ENCODE measurements at regions not wholly inside any gene's neighbourhood (a gene's known extent, or its start where the extent isn't known, plus 50 kb on each side); places are given as distances from the start of the nearest gene placed in this dataset.

DNA sequence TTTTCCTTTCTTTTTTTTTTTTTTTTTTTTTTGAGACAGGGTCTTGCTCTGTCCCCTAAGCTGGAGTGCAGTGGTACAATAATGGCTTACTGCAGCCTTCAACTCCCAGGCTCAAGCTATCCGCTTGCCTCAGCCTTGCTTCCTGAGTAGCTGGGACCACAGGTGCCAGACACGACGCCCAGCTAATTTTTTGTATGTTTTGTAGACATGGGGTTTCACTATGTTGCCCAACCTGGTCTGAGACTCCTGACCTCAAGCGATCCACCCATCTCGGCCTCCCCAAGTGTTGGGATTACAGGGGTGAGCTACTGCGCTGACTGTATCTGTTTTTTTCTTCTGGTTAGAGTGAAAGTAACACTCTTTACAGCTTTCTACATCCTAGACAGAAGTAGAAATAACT is 167.9 kb upstream of the FOXN2 start:
- DNase-seq (ENCODE audit: low read depth in 1 of 2, low spot score in 2 of 2), result no peak
- no peaks in the 10 kb centered on the region; the same call in 1 of the 2 replicates for H3K27me3 ChIP-seq (replicated peaks)
- no peak overlapping the region for H3K4me3 ChIP-seq
- no peak overlapping the region for H3K27ac ChIP-seq
- no peaks in the 10 kb centered on the region for H3K9me3 ChIP-seq (replicated peaks)
- H3K4me1 ChIP-seq (replicated peaks), result no peaks in the 10 kb centered on the region
- H3K36me3 ChIP-seq, result no peaks in the 10 kb centered on the region

DNA sequence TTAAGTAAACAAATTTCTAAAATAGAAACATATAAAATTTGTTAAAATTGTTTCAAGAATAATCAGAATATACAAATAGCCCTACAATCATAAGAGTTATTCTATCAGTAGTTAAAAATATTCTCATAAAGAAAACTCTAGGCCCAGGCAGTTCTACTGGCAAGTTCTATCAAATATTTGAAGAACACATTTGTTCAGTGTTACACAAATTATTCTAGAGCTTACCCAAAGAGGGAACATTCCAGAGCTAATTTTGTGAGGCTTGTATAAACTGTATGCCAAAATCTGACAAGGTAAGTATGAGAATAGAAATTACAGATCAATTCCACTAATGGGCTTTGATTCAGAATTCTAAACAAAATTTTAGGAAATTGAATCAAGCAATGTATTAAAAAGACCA is 166.8 kb upstream of the FOXN2 start:
- Histone ChIP-seq H3K36me3 (no peaks in the 10 kb centered on the region), H3K27ac (no peak overlapping the region), H3K4me3 (no peak overlapping the region), H3K27me3 (replicated peaks) (no peaks in the 10 kb centered on the region; the same call in 1 of the 2 replicates), H3K4me1 (replicated peaks) (no peaks in the 10 kb centered on the region), H3K9me3 (replicated peaks) (no peaks in the 10 kb centered on the region)
- DNase-seq (ENCODE audit: low read depth in 1 of 2, low spot score in 2 of 2), result no peak

GRCh38 chr2:48148841-48149430 is 165.5 kb upstream of the FOXN2 start:
- H3K27ac ChIP-seq, result no peak overlapping the region
- H3K36me3 ChIP-seq, result no peaks in the 10 kb centered on the region
- H3K9me3 ChIP-seq (replicated peaks), result no peaks in the 10 kb centered on the region
- no peak overlapping the region for H3K4me3 ChIP-seq
- H3K27me3 ChIP-seq (replicated peaks), result no peaks in the 10 kb centered on the region; the same call in 1 of the 2 replicates
- no peak for DNase-seq (ENCODE audit: low read depth in 1 of 2, low spot score in 2 of 2)
- H3K4me1 ChIP-seq (replicated peaks), result no peaks in the 10 kb centered on the region

DNA sequence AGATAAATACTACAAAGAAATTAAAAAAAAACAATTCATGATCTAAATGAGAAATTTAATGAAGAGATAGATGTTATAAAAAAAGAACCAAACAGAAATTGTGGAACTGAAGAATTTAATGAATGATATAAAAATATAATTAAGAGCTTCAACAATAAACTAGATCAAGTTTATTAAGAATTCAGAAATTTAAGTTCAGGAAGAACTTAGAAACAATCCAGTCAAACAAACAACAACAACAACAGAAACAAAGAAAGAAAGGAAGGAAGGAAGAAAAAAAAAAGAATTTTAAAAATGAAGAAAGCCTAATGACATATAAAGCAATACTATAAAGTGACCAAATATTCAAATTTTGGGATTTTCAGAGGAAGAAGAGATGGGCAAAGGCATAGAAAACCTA is 157.3 kb upstream of the FOXN2 start:
- no peak overlapping the region for H3K4me3 ChIP-seq
- H3K36me3 ChIP-seq, result no peaks in the 10 kb centered on the region
- no peaks in the 10 kb centered on the region for H3K4me1 ChIP-seq (replicated peaks)
- H3K27ac ChIP-seq, result no peak overlapping the region
- H3K27me3 ChIP-seq (replicated peaks), result no peaks in the 10 kb centered on the region
- no peaks in the 10 kb centered on the region for H3K9me3 ChIP-seq (replicated peaks)
- DNase-seq (ENCODE audit: low read depth in 1 of 2, low spot score in 2 of 2), result no peak

DNA sequence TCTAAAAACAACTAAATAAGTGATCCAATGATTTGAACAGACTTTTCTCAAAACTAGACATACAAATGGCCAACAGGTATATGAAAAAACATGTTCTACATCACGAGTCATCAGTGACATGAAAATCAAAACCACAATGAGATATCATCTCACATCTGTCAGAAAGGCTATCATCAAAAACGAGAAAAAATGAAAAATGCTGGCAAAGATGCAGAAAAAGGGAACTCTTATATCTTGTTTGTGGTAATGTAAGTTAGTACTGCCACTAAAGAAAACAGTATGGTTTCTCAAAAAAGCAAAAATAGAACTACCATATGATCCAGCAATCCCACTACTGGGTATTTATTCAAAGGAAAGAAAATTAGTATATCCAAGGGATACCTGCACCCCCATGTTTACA is 152.9 kb upstream of the FOXN2 start:
- no peaks in the 10 kb centered on the region for H3K4me1 ChIP-seq (replicated peaks)
- DNase-seq (ENCODE audit: low read depth in 1 of 2, low spot score in 2 of 2), result no peak
- no peak overlapping the region for H3K27ac ChIP-seq
- no peaks in the 10 kb centered on the region for H3K27me3 ChIP-seq (replicated peaks)
- no peaks in the 10 kb centered on the region for H3K36me3 ChIP-seq
- H3K4me3 ChIP-seq, result no peak overlapping the region
- H3K9me3 ChIP-seq (replicated peaks), result no peaks in the 10 kb centered on the region

DNA sequence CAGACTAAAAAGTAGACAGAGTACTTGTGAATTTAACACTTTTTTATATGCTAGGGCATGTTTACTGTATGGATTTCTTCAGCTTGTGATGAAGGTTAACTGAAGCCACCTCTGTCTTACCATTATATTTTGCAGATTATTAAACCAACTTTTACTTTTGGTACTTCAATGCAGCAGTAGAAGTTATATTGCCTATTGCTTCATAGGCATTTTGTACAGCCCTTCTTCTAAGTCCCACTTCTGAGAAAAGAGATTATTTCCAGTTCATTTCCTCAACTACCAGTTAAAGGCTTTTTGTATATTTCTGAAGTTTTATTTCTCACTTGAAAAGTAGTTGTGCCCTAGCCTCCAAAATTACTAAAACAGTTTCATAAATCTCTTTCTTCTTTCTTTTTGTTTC is 151.7 kb upstream of the FOXN2 start:
- H3K27me3 ChIP-seq (replicated peaks), result no peaks in the 10 kb centered on the region
- H3K4me1 ChIP-seq (replicated peaks), result no peaks in the 10 kb centered on the region
- H3K27ac ChIP-seq, result no peak overlapping the region
- DNase-seq (ENCODE audit: low read depth in 1 of 2, low spot score in 2 of 2), result no peak
- H3K36me3 ChIP-seq, result no peaks in the 10 kb centered on the region
- H3K4me3 ChIP-seq, result no peak overlapping the region
- H3K9me3 ChIP-seq (replicated peaks), result no peaks in the 10 kb centered on the region

DNA sequence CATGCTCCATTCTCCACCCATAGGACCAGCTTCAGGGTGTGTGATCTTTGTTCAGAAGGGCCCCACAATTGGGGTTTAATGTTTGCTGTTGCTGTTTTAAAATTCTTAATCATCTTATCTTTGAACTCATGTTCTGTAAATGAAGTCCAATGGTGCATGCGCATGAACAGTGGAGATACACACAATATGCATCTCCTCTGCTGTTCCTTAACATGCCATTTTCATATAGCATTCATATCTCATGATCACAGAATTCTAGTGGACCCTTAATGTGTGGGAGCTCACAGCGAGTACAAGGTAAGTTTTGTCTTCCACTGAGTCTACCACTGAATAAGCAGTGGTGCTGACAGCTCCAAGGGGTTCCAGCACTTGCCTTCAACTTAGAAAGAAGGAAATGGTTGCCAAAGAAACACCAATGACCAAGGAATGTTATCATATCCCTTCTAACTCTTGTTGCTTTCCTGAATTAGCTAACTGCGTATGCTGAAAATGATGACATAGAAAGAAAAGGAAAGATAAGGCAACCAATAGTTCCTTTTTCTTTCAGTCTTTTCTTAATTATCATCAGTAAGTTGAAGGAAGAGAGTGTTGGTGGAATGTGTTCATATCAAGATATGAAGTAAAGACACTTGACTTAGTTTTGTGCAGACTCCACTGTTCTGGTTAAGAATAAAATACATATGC is 149.3 kb upstream of the FOXN2 start:
- no peaks in the 10 kb centered on the region for H3K4me1 ChIP-seq (replicated peaks)

DNA sequence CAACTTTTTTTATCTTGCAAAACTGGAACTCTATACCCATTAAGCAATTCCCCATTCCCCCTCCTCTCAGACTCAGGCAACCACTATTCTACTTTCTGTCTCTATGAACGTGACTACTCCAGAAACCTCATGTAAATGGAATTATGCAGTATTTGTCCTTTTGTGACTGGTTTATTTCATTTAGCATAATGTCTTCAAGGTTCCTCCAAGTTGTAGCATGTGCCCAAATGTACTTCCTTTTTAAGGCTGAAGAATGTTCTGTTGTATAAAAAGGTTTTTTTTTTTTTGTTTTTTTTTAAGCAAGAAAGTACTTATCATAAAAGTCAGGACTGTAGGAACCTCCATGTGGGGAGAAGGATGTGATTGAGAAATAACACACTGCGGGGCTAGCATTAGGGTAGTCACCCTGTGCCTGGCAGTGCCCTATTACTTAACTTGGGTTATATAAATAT is 145.3 kb upstream of the FOXN2 start:
- no peaks in the 10 kb centered on the region for H3K4me1 ChIP-seq (replicated peaks)
- H3K36me3 ChIP-seq, result no peaks in the 10 kb centered on the region
- no peak overlapping the region for H3K4me3 ChIP-seq
- no peak for DNase-seq (ENCODE audit: low read depth in 1 of 2, low spot score in 2 of 2)
- 0 out of 2 replicates have a peak, but pooled peaks cover 3% of the 10 kb centered on the region for H3K9me3 ChIP-seq (replicated peaks)
- H3K27me3 ChIP-seq (replicated peaks), result no peaks in the 10 kb centered on the region
- no peak overlapping the region for H3K27ac ChIP-seq

More for the DNA sequence above, 149.3 kb upstream of the FOXN2 start:
- Histone ChIP-seq H3K27ac (no peak overlapping the region), H3K4me3 (no peak overlapping the region), H3K27me3 (replicated peaks) (no peaks in the 10 kb centered on the region), H3K36me3 (no peaks in the 10 kb centered on the region), H3K9me3 (replicated peaks) (0 out of 2 replicates have a peak, but pooled peaks cover 3% of the 10 kb centered on the region)
- DNase-seq (ENCODE audit: low read depth in 1 of 2, low spot score in 2 of 2), result no peak

- Histone ChIP-seq H3K9me3 (replicated peaks) (0 out of 2 replicates have a peak, but pooled peaks cover 3% of the 10 kb centered on the region), H3K27me3 (replicated peaks) (no peaks in the 10 kb centered on the region), H3K27ac (no peak overlapping the region), H3K4me3 (no peak overlapping the region), H3K4me1 (replicated peaks) (peaks cover 8% of the 10 kb centered on the region), H3K36me3 (no peaks in the 10 kb centered on the region)
- DNase-seq (ENCODE audit: low read depth in 1 of 2, low spot score in 2 of 2), result no peak
Measured at GRCh38 chr2:48170281-48170680, 144.2 kb upstream of the FOXN2 start.

- DNase-seq (ENCODE audit: low read depth in 1 of 2, low spot score in 2 of 2), result no peak
- Histone ChIP-seq H3K27ac (no peak overlapping the region), H3K9me3 (replicated peaks) (0 out of 2 replicates have a peak, but pooled peaks cover 3% of the 10 kb centered on the region), H3K27me3 (replicated peaks) (no peaks in the 10 kb centered on the region), H3K4me3 (no peak overlapping the region), H3K36me3 (no peaks in the 10 kb centered on the region), H3K4me1 (replicated peaks) (peaks cover 14% of the 10 kb centered on the region)
Measured at GRCh38 chr2:48173141-48173540, 141.3 kb upstream of the FOXN2 start.

DNA sequence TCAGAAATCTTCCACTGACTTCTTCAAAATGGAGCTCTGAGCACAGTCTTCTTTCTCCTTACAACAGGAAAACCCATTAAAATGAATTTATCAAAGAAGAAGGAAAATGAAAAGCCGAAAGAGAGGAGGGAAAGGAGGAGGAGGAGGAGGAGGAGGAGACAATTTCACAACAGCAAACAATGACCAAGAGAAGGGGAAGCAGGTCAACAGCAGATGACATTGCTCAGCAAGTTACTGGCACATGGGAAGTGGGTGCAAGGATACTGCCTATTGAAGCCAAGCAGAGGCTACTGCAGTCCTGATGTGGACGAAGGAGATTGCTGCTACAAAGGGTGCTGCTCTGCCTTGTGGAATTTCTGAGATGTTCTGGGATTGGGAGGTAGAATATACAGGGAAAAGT is 140.0 kb upstream of the FOXN2 start:
- Histone ChIP-seq H3K9me3 (replicated peaks) (0 out of 2 replicates have a peak, but pooled peaks cover 2% of the 10 kb centered on the region), H3K27me3 (replicated peaks) (no peaks in the 10 kb centered on the region), H3K36me3 (no peaks in the 10 kb centered on the region), H3K27ac (peak overlapping the region; percentile 61), H3K4me1 (replicated peaks) (peaks cover 14% of the 10 kb centered on the region), H3K4me3 (no peak overlapping the region)
- no peak for DNase-seq (ENCODE audit: low read depth in 1 of 2, low spot score in 2 of 2)

DNA sequence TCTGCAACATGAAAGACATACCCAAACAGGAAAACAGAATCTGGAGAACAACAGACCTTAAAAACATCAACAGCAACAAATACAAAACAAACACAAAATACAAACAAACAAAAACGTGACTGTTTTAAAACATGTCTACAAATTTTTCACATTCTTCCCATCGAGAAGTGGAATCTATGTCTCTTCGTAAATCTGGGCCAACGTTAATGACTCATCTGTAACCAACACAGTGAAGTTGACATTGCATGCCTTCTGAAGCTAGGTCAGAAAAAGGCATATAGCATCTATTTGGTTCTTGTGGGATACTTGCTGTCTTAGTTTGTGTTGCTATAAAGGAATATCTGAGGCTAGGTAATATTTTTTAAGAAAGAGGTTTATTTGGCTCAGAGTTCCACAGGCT is 139.2 kb upstream of the FOXN2 start:
- H3K36me3 ChIP-seq, result no peaks in the 10 kb centered on the region
- peak in 1 of 2 experiments; percentile 69 for DNase-seq (ENCODE audit: low read depth in 1 of 2, low spot score in 2 of 2)
- H3K27ac ChIP-seq, result peak overlapping the region; percentile 61
- peaks cover 14% of the 10 kb centered on the region for H3K4me1 ChIP-seq (replicated peaks)
- H3K9me3 ChIP-seq (replicated peaks), result no peaks in the 10 kb centered on the region
- H3K4me3 ChIP-seq, result no peak overlapping the region
- no peaks in the 10 kb centered on the region for H3K27me3 ChIP-seq (replicated peaks)

DNA sequence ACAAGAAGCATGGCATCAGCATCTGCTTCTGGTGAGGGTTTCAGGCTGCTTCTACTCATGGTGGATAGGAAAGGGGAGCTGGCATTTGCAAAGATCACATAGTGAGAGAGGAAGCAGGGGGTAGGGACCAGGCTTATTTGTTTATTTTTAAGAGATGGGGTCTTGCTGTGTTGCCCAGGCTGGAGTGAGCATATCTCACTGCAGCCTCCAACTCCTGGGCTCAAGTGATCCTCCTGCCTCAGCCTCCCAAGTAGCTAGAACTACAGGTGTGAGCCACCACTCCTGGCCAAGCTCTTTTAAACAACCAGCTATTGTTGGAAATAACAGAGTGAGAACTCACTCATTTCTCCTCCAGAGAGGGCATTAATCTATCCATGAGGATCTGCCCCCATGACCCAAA is 138.8 kb upstream of the FOXN2 start:
- no peak for DNase-seq (ENCODE audit: low read depth in 1 of 2, low spot score in 2 of 2)
- H3K27me3 ChIP-seq (replicated peaks), result no peaks in the 10 kb centered on the region
- no peaks in the 10 kb centered on the region for H3K9me3 ChIP-seq (replicated peaks)
- H3K4me1 ChIP-seq (replicated peaks), result peaks cover 14% of the 10 kb centered on the region
- no peaks in the 10 kb centered on the region for H3K36me3 ChIP-seq
- peak overlapping the region; percentile 24; the same call in 1 of the 2 replicates for H3K27ac ChIP-seq
- no peak overlapping the region for H3K4me3 ChIP-seq

GRCh38 chr2:48176876-48177275 is 137.6 kb upstream of the FOXN2 start:
- Histone ChIP-seq H3K9me3 (replicated peaks) (no peaks in the 10 kb centered on the region), H3K4me3 (no peak overlapping the region), H3K27me3 (replicated peaks) (no peaks in the 10 kb centered on the region), H3K4me1 (replicated peaks) (peaks cover 14% of the 10 kb centered on the region), H3K36me3 (no peaks in the 10 kb centered on the region), H3K27ac (no peak overlapping the region)
- DNase-seq (ENCODE audit: low read depth in 1 of 2, low spot score in 2 of 2), result no peak
